NT2/D1 (cell line): ENCODE measurements at regions not wholly inside any gene's neighbourhood (a gene's known extent, or its start where the extent isn't known, plus 50 kb on each side); places are given as distances from the start of the nearest gene placed in this dataset.

Source experiments
- SUZ12 ChIP-seq: IDR thresholded peaks from 2 replicates; pipeline ENCODE4 v1.6.1; 2011; ENCODE audit not compliant: insufficient read length, insufficient read depth; ENCODE audit errors: extremely low read depth
- YY1 ChIP-seq: IDR thresholded peaks from 2 replicates; pipeline ENCODE4 v1.6.1; 2011; ENCODE audit not compliant: insufficient read length, insufficient read depth
- ZNF274 ChIP-seq: IDR thresholded peaks from 2 replicates; pipeline ENCODE4 v1.6.1; 2011; ENCODE audit warnings: mild to moderate bottlenecking, low read depth, low read length

DNA sequence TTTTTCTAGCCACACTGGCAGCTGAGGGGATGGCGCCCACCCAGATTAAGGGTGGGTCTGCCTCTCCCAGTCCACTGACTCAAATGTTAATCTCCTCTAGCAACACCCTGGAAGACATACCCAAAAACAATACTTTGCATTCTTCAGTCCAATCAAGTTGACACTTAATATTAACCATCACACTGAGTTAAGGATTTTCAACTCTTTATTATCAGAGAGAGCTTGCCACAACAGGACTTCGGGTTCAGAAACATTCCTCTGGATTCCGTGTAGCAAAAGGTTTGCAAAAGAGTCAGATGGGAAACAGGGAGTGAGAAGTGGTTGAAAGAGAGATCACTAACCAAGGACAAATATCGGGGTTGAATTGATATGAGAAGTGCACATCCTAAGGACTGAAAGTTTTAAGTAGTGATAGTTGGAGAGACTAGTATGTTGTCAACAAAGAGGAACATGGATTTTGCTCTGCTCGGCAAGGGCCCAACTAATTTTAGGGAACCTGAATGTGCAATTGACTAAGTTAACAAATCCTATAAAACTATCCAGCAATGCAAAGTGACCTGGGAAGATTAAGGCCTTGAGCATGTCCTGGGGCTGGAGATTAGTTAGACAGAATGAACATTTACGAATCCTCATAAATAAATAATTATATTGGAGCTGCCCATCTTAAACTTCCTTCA is 137.0 kb upstream of the TENT5A start:
- no peak for TF ChIP-seq YY1
- TF ChIP-seq SUZ12, result no peak
- TF ChIP-seq ZNF274, result no peak
